Loucy (cell line): ENCODE measurements at regions not wholly inside any gene's neighbourhood (a gene's known extent, or its start where the extent isn't known, plus 50 kb on each side); places are given as distances from the start of the nearest gene placed in this dataset.

Experiments
- EZH2phosphoT487 ChIP-seq: fragments of 200-600 bp; IDR thresholded peaks from 2 replicates; pipeline ENCODE4 v1.6.1; 2018; ENCODE audit warnings: antibody characterized with exemption, mild to moderate bottlenecking, moderate library complexity, borderline replicate concordance
- TF ChIP-seq, protein P1 (sequence below): fragments of 200-600 bp; sonication (generic); conservative IDR thresholded peaks from 2 replicates; pipeline ENCODE4 v1.5.1; 2014; ENCODE audit warnings: mild to moderate bottlenecking, antibody characterized with exemption, low read length

DNA sequence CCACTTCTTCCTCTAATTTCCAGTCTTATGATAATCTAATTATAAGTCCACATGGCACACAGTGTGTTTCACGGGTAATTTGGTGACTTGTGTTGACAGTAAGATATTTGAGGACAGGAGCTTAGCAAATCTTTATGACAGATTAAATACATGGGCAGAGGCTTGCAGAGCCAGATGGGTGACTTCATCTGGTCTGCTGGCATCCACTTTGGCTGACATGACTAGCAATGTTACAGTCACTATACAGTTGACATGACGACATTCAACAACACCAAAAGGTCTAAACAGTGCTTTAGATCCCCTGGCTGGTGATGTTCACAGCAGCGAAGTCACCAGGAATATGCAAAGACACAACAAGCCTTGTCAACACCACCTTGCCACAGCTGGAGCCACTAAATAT is 147.2 kb downstream of the ETS2 start:
- TF ChIP-seq, protein P1, sequence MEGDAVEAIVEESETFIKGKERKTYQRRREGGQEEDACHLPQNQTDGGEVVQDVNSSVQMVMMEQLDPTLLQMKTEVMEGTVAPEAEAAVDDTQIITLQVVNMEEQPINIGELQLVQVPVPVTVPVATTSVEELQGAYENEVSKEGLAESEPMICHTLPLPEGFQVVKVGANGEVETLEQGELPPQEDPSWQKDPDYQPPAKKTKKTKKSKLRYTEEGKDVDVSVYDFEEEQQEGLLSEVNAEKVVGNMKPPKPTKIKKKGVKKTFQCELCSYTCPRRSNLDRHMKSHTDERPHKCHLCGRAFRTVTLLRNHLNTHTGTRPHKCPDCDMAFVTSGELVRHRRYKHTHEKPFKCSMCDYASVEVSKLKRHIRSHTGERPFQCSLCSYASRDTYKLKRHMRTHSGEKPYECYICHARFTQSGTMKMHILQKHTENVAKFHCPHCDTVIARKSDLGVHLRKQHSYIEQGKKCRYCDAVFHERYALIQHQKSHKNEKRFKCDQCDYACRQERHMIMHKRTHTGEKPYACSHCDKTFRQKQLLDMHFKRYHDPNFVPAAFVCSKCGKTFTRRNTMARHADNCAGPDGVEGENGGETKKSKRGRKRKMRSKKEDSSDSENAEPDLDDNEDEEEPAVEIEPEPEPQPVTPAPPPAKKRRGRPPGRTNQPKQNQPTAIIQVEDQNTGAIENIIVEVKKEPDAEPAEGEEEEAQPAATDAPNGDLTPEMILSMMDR = no peak
- TF ChIP-seq EZH2phosphoT487 = no peak
